C4-2B (cell line): ENCODE measurements at regions not wholly inside any gene's neighbourhood (a gene's known extent, or its start where the extent isn't known, plus 50 kb on each side); places are given as distances from the start of the nearest gene placed in this dataset.
A peak's percentile ranks its signal among the peaks of the same experiment; 100 is the strongest.
"Not testable (repeated sequence)": the region's sequence is repeated elsewhere in the genome, so short reads cannot be mapped to it uniquely, and the experiment has no call there.

Experiments used
- H3K27ac ChIP-seq: fragments of 450-650 bp; 2 replicates; pipeline ENCODE4 v1.5.1; 2017
- CTCF ChIP-seq: fragments of 450-650 bp; conservative IDR thresholded peaks from 2 replicates; pipeline ENCODE4 v1.5.1; 2017; ENCODE audit warnings: mild to moderate bottlenecking
- ZFX ChIP-seq: fragments of 450-650 bp; IDR thresholded peaks from 2 replicates; pipeline ENCODE4 v1.6.1; 2017

GRCh38 chr13:18252848-18253247 lies 928.8 kb downstream of the TUBA3C start:
- TF ChIP-seq CTCF = peak; percentile 45
- H3K27ac ChIP-seq = not testable (repeated sequence)

DNA sequence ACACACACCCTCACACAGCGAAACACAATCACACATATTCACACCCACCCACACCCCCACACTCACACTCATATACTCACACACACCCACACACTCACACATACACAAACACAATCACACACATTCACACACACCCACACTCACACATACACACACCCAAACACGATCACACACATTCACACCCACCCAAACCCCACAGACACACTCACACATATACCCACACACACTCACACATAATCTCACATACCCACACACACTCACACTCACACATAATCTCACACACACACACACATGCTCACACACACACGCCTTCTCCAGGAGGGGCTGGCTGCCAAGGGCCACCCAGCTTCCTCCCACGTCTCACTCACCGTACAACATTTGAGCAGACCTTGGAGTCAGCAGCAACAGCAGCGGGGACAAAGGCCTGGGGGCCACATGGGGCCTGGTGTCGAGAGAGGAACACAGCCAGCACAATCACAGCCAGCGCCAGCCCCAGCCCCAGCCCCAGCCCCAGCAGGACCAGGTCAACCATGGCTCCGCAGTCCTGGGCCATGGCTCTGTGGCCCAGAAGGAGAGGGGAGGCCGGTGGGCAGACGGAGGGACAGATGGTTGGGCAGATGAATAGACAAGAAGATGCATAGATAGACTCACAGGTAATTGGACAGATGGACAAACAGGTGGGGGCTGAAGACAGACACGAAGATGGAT lies 932.9 kb downstream of the TUBA3C start:
- not testable (repeated sequence) for H3K27ac ChIP-seq

DNA sequence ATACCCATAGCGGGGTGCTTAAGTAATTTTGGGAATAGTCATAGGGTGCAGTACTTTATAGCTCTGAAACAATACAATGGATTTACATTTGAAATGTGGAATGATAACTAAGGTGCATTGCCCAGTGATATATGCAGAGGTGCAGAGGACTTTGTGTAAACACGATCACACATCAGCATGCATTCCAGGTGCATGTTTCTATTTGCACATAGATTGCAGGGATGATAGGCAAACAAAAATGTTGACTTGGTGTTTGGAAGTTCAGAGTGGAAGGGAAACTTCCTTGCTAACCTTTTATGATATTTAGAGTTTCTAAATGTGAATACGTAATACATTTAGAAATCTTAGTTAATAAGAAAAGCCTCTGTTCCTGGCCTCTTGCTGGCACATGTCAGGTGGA lies 941.5 kb downstream of the TUBA3C start:
- H3K27ac ChIP-seq = not testable (repeated sequence)

DNA sequence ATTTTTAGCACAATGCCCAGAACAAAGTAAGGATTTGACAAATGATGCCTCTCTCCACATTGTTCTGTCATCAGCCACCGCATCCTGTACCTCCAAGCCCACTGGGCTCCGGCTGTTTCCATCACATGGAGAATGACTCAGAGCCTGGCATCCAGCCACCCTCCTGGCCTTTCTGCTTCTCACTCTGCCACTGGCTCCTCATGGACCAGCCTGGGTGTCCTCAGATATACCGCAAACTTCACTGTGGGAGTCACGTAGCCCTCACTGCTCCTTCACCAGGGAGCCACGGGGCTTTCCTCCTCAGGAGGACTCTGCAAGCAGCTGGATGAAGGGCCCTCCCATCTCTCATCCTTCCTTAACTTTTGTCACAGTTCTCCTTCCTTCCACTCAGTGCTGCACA lies 943.0 kb downstream of the TUBA3C start:
- not testable (repeated sequence) for H3K27ac ChIP-seq

DNA sequence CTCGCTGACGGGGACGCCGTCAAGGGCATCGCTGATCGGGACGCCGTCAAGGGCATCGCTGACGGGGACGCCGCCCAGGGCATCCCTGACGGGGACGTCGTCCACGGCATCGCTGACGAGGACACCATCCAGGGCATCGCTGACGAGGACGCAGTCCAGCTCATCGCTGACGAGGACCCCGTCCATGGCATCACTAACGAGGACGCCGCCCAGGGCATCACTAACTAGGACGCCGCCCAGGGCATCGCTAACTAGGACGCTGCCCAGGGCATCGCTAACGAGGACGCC lies 945.2 kb downstream of the TUBA3C start:
- H3K27ac ChIP-seq = no peak overlapping the region
- TF ChIP-seq ZFX = no peak
- TF ChIP-seq CTCF = no peak

GRCh38 chr13:18235756-18236527 lies 945.7 kb downstream of the TUBA3C start:
- H3K27ac ChIP-seq = no peak overlapping the region
- no peak for TF ChIP-seq CTCF
- TF ChIP-seq ZFX = no peak

DNA sequence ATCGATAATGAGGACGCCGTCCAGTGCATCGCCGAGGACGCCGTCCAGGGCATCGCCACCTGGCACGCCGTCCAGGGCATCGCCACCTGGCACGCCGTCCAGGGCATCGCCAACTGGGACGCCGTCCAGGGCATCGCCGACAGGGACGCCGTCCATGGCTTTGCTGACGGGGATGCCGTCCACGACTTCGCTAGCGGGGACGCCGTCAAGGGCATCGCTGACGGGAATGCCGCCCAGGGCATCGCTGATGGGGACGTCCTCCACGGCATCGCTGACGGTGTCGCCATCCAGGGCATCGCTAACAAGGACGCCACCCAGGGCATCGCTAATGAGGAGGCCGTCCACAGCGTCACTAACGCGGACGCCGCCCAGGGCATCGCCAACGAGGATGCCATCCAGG lies 946.5 kb downstream of the TUBA3C start:
- no peak overlapping the region for H3K27ac ChIP-seq
- TF ChIP-seq ZFX = no peak
- no peak for TF ChIP-seq CTCF

GRCh38 chr13:18234451-18234850 lies 947.2 kb downstream of the TUBA3C start:
- H3K27ac ChIP-seq = not testable (repeated sequence)

DNA sequence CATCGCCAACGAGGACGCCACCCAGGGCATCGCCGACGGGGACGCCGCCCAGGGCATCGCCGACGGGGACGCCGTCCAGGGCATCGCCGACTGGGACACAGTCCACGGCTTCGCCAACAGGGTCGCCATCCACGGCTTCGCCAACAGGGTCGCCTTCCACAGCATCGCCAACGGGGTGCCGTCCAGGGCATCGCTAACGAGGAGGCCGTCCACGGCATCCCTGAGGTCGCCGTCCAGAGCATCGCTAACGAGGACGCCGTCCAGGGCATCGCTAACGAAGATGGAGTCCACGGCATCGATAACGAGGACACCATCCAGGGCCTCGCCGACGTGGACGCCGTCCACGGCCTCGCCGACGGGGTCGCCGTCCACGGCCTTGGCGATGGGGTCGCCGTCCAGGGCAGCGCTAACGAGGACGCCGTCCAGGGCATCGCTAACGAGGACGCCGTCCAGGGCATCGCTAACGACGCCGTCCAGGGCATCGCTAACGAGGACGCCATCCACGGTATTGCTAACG lies 947.8 kb downstream of the TUBA3C start:
- H3K27ac ChIP-seq = no peak overlapping the region
- no peak for TF ChIP-seq CTCF
- no peak for TF ChIP-seq ZFX
